ENCODE measurements at regions not wholly inside any gene's neighbourhood (a gene's known extent, or its start where the extent isn't known, plus 50 kb on each side); places are given as distances from the start of the nearest gene placed in this dataset.

GRCh38 chr14:101175731-101176534 lies 272.4 kb upstream of the RTL1 start:
- TF ChIP-seq GATA2 (IDR thresholded peaks at IDR 0.05; ENCODE audit: low read depth, low read length), result no peak
- TF ChIP-seq GATA3 (IDR thresholded peaks at IDR 0.05; ENCODE audit: low read depth, low read length), result no peak
